ENCODE measurements at regions not wholly inside any gene's neighbourhood (a gene's known extent, or its start where the extent isn't known, plus 50 kb on each side); places are given as distances from the start of the nearest gene placed in this dataset.
A peak's percentile ranks its signal among the peaks of the same experiment; 100 is the strongest.
"Not testable (repeated sequence)": the region's sequence is repeated elsewhere in the genome, so short reads cannot be mapped to it uniquely, and the experiment has no call there.

DNA sequence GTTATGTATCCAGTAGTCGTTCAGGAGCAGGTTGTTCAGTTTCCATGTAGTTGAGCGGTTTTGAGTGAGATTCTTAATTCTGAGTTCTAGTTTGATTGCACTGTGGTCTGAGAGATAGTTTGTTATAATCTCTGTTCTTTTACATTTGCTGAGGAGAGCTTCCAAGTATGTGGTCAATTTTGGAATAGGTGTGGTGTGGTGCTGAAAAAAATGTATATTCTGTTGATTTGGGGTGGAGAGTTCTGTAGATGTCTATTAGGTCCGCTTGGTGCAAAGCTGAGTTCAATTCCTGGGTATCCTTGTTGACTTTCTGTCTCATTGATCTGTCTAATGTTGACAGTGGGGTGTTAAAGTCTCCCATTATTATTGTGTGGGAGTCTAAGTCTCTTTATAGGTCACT lies 68.6 kb upstream of the IZUMO1R start:
- H3K4me3 Mint-ChIP-seq; H3K36me3 Mint-ChIP-seq; CTCF ChIA-PET; H3K27ac ChIP-seq (ENCODE audit: low read depth, low read length); POLR2A ChIA-PET; H3K4me1 ChIP-seq (ENCODE audit: insufficient read depth, low read length); H3K27ac Mint-ChIP-seq; H3K4me3 ChIP-seq (ENCODE audit: low read length); H3K27me3 ChIP-seq (ENCODE audit: insufficient read depth, low read length, poor library complexity, severe bottlenecking); H3K27me3 Mint-ChIP-seq; H3K9me3 ChIP-seq (ENCODE audit: low read length); DNase-seq; H3K4me1 Mint-ChIP-seq; H3K36me3 ChIP-seq (ENCODE audit: insufficient read depth, low read length): not testable (repeated sequence)
- H3K9me3 Mint-ChIP-seq = peaks cover 3 to 13% (median 10%) of the 10 kb centered on the region in 5 donors

DNA sequence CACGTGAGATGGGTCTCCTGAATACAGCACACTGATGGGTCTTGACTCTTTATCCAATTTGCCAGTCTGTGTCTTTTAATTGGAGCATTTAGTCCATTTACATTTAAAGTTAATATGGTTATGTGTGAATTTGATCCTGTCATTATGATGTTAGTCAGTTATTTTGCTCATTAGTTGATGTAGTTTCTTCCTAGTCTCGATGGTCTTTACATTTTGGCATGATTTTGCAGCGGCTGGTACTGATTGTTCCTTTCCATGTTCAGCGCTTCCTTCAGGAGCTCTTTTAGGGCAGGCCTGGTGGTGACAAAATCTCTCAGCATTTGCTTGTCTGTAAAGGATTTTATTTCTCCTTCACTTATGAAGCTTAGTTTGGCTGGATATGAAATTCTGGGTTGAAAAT lies 68.0 kb upstream of the IZUMO1R start:
- H3K4me3 ChIP-seq (ENCODE audit: low read length); H3K27me3 Mint-ChIP-seq; DNase-seq; POLR2A ChIA-PET; H3K4me1 Mint-ChIP-seq; H3K9me3 ChIP-seq (ENCODE audit: low read length); H3K4me3 Mint-ChIP-seq; H3K4me1 ChIP-seq (ENCODE audit: insufficient read depth, low read length); H3K27ac Mint-ChIP-seq; H3K36me3 Mint-ChIP-seq; H3K27me3 ChIP-seq (ENCODE audit: insufficient read depth, low read length, poor library complexity, severe bottlenecking); H3K36me3 ChIP-seq (ENCODE audit: insufficient read depth, low read length); H3K27ac ChIP-seq (ENCODE audit: low read depth, low read length); CTCF ChIA-PET: not testable (repeated sequence)
- H3K9me3 Mint-ChIP-seq = peaks cover 3 to 16% (median 15%) of the 10 kb centered on the region in 5 donors

DNA sequence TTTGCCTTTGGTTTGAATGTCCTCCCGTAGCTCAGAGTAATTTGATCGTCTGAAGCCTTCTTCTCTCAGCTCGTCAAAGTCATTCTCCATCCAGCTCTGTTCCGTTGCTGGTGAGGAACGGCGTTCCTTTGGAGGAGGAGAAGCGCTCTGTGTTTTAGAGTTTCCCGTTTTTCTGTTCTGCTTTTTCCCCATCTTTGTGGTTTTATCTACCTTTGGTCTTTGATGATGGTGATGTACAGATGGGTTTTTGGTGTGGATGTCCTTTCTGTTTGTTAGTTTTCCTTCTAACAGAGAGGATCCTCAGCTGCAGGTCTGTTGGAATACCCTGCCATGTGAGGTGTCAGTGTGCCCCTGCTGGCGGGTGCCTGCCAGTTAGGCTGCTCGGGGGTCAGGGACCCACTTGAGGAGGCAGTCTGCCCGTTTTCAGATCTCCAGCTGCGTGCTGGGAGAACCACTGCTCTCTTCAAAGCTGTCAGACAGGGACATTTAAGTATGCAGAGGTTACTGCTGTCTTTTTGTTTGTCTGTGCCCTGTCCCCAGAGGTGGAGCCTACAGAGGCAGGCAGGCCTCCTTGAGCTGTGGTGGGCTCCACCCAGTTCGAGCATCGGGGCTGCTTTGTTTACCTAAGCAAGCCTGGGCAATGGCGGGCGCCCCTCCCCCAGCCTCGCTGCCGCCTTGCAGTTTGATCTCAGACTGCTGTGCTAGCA lies 66.8 kb upstream of the IZUMO1R start:
- H3K36me3 Mint-ChIP-seq; H3K27me3 Mint-ChIP-seq; H3K27ac ChIP-seq (ENCODE audit: low read depth, low read length); H3K27me3 ChIP-seq (ENCODE audit: insufficient read depth, low read length, poor library complexity, severe bottlenecking); H3K4me1 ChIP-seq (ENCODE audit: insufficient read depth, low read length); H3K9me3 ChIP-seq (ENCODE audit: low read length); H3K4me3 Mint-ChIP-seq; POLR2A ChIA-PET; H3K4me1 Mint-ChIP-seq; H3K27ac Mint-ChIP-seq; H3K36me3 ChIP-seq (ENCODE audit: insufficient read depth, low read length); H3K4me3 ChIP-seq (ENCODE audit: low read length); CTCF ChIA-PET: not testable (repeated sequence)
- H3K9me3 Mint-ChIP-seq = peaks cover 3 to 13% (median 9%) of the 10 kb centered on the region in 5 donors
- peak in 4 of 5 donors; percentile 2 to 52 (median 6) for DNase-seq

GRCh38 chr11:94238154-94238735 lies 66.1 kb upstream of the IZUMO1R start:
- CTCF ChIA-PET; H3K27me3 Mint-ChIP-seq; H3K4me1 Mint-ChIP-seq; H3K36me3 Mint-ChIP-seq; H3K4me1 ChIP-seq (ENCODE audit: insufficient read depth, low read length); H3K4me3 Mint-ChIP-seq; H3K27ac Mint-ChIP-seq; H3K27me3 ChIP-seq (ENCODE audit: insufficient read depth, low read length, poor library complexity, severe bottlenecking); H3K4me3 ChIP-seq (ENCODE audit: low read length); H3K27ac ChIP-seq (ENCODE audit: low read depth, low read length); H3K9me3 ChIP-seq (ENCODE audit: low read length); H3K36me3 ChIP-seq (ENCODE audit: insufficient read depth, low read length); POLR2A ChIA-PET: not testable (repeated sequence)
- H3K9me3 Mint-ChIP-seq = peaks cover 3 to 18% (median 9%) of the 10 kb centered on the region in 5 donors
- DNase-seq = peak; percentile 1 to 64 (median 6)

DNA sequence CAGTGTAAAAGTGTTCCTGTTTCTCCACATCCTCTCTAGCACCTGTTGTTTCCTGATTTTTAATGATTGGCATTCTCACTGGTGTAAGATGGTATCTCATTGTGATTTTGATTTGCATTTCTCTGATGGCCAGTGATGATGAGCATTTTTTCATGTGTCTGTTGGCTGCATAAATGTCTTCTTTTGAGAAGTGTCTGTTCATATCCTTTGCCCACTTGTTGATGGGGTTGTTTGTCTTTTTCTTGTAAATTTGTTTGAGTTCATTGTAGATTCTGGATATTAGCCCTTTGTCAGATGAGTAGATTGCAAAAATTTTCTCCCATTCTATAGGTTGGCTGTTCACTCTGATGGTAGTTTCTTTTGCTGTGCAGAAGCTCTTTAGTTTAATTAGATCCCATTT lies 65.6 kb upstream of the IZUMO1R start:
- H3K36me3 Mint-ChIP-seq; H3K4me1 ChIP-seq (ENCODE audit: insufficient read depth, low read length); POLR2A ChIA-PET; H3K4me1 Mint-ChIP-seq; H3K36me3 ChIP-seq (ENCODE audit: insufficient read depth, low read length); H3K4me3 Mint-ChIP-seq; H3K4me3 ChIP-seq (ENCODE audit: low read length); CTCF ChIA-PET; DNase-seq; H3K27ac ChIP-seq (ENCODE audit: low read depth, low read length); H3K9me3 ChIP-seq (ENCODE audit: low read length); H3K27me3 ChIP-seq (ENCODE audit: insufficient read depth, low read length, poor library complexity, severe bottlenecking); H3K27me3 Mint-ChIP-seq; H3K27ac Mint-ChIP-seq: not testable (repeated sequence)
- peaks cover 3 to 20% (median 9%) of the 10 kb centered on the region in 5 donors for H3K9me3 Mint-ChIP-seq

- POLR2A ChIA-PET = no interaction called here
- CTCF ChIA-PET = no interaction called here
- Histone ChIP-seq H3K36me3 (ENCODE audit: insufficient read depth, low read length) (no peaks in the 10 kb centered on the region), H3K9me3 (ENCODE audit: low read length) (no peaks in the 10 kb centered on the region), H3K27ac (ENCODE audit: low read depth, low read length) (no peak overlapping the region), H3K27me3 (ENCODE audit: insufficient read depth, low read length, poor library complexity, severe bottlenecking) (no peaks in the 10 kb centered on the region), H3K4me3 (ENCODE audit: low read length) (no peak overlapping the region), H3K4me1 (ENCODE audit: insufficient read depth, low read length) (no peaks in the 10 kb centered on the region)
- Mint-ChIP-seq H3K4me3 (no peak overlapping the region), H3K36me3 (peaks cover 0 to 3% (median 0%) of the 10 kb centered on the region in 3 donors), H3K4me1 (no peaks in the 10 kb centered on the region), H3K27me3 (peaks cover 0 to 3% of the 10 kb centered on the region in 2 donors), H3K9me3 (peaks cover 0 to 18% (median 6%) of the 10 kb centered on the region in 5 donors), H3K27ac (no peak overlapping the region)
- DNase-seq = no peak
Observed at GRCh38 chr11:94241896-94242295, 62.5 kb upstream of the IZUMO1R start.

GRCh38 chr11:94243571-94244515 lies 60.5 kb upstream of the IZUMO1R start:
- Histone ChIP-seq H3K4me3 (ENCODE audit: low read length) (no peak overlapping the region), H3K4me1 (ENCODE audit: insufficient read depth, low read length) (no peaks in the 10 kb centered on the region), H3K36me3 (ENCODE audit: insufficient read depth, low read length) (no peaks in the 10 kb centered on the region), H3K9me3 (ENCODE audit: low read length) (no peaks in the 10 kb centered on the region), H3K27me3 (ENCODE audit: insufficient read depth, low read length, poor library complexity, severe bottlenecking) (no peaks in the 10 kb centered on the region), H3K27ac (ENCODE audit: low read depth, low read length) (no peak overlapping the region)
- no peak overlapping the region for H3K4me3 Mint-ChIP-seq
- H3K9me3 Mint-ChIP-seq = peaks cover 0 to 18% (median 6%) of the 10 kb centered on the region in 5 donors
- ChIA-PET CTCF (no interaction called here), POLR2A (no interaction called here)
- no peaks in the 10 kb centered on the region for H3K4me1 Mint-ChIP-seq
- peaks cover 0 to 3% (median 0%) of the 10 kb centered on the region in 3 donors for H3K36me3 Mint-ChIP-seq
- DNase-seq = no peak
- H3K27ac Mint-ChIP-seq = no peak overlapping the region
- H3K27me3 Mint-ChIP-seq = peaks cover 0 to 3% of the 10 kb centered on the region in 2 donors

- H3K9me3 ChIP-seq (ENCODE audit: low read length) = no peaks in the 10 kb centered on the region
- H3K4me3 Mint-ChIP-seq = no peak overlapping the region
- H3K27ac Mint-ChIP-seq = no peak overlapping the region
- H3K27ac ChIP-seq (ENCODE audit: low read depth, low read length) = no peak overlapping the region
- no peak for DNase-seq
- H3K27me3 Mint-ChIP-seq = peaks cover 0 to 3% of the 10 kb centered on the region in 2 donors
- peaks cover 0 to 23% (median 12%) of the 10 kb centered on the region in 5 donors for H3K9me3 Mint-ChIP-seq
- ChIA-PET CTCF (no interaction called here), POLR2A (no interaction called here)
- no peaks in the 10 kb centered on the region for H3K4me1 Mint-ChIP-seq
- H3K36me3 Mint-ChIP-seq = peaks cover 0 to 3% (median 0%) of the 10 kb centered on the region in 3 donors
- H3K4me1 ChIP-seq (ENCODE audit: insufficient read depth, low read length) = no peaks in the 10 kb centered on the region
- no peaks in the 10 kb centered on the region for H3K36me3 ChIP-seq (ENCODE audit: insufficient read depth, low read length)
- H3K27me3 ChIP-seq (ENCODE audit: insufficient read depth, low read length, poor library complexity, severe bottlenecking) = no peaks in the 10 kb centered on the region
- H3K4me3 ChIP-seq (ENCODE audit: low read length) = no peak overlapping the region
Observed at GRCh38 chr11:94245121-94245520, 59.3 kb upstream of the IZUMO1R start.
